GM12872 (cell line): ENCODE measurements at regions not wholly inside any gene's neighbourhood (a gene's known extent, or its start where the extent isn't known, plus 50 kb on each side); places are given as distances from the start of the nearest gene placed in this dataset.

Source experiments
- CTCF ChIP-seq: IDR thresholded peaks from 3 replicates; pipeline ENCODE4 v1.5.1; 2011; ENCODE audit warnings: low read depth, mild to moderate bottlenecking, low read length, moderate library complexity; ENCODE audit not compliant: insufficient read depth

- no peak for TF ChIP-seq CTCF
Measured at GRCh38 chr6:155654474-155654873, 198.8 kb upstream of the NOX3 start.

GRCh38 chr6:155648301-155648700, 192.7 kb upstream of the NOX3 start:
- TF ChIP-seq CTCF = no peak

GRCh38 chr6:155647354-155647753, 191.7 kb upstream of the NOX3 start:
- no peak for TF ChIP-seq CTCF

GRCh38 chr6:155646443-155646842, 190.8 kb upstream of the NOX3 start:
- TF ChIP-seq CTCF = no peak

GRCh38 chr6:155645325-155645724, 189.7 kb upstream of the NOX3 start:
- no peak for TF ChIP-seq CTCF

- TF ChIP-seq CTCF = no peak
Measured at GRCh38 chr6:155641603-155642002, 186.0 kb upstream of the NOX3 start.

- TF ChIP-seq CTCF = no peak
Measured at GRCh38 chr6:155638200-155638599, 182.6 kb upstream of the NOX3 start.

- no peak for TF ChIP-seq CTCF
Measured at GRCh38 chr6:155635416-155635815, 179.8 kb upstream of the NOX3 start.
